Gastrocnemius medialis (tissue), 4 donors: ENCODE measurements at regions not wholly inside any gene's neighbourhood (a gene's known extent, or its start where the extent isn't known, plus 50 kb on each side); places are given as distances from the start of the nearest gene placed in this dataset.

Source experiments
- CTCF ChIP-seq, 5 experiments: fragments of 450-650 bp in 3 of 5; fragments of 200-600 bp in 2 of 5; sonication (generic) in 2 of 5; IDR thresholded peaks in 4 of 5; conservative IDR thresholded peaks in 1 of 5; 1 replicate in 4 of 5; 2 replicates in 1 of 5; pipeline ENCODE4 v1.5.1; 2016 to 2019; ENCODE audit warnings: antibody characterized with exemption in 5 of 5, mild to moderate bottlenecking in 3 of 5, moderate library complexity in 3 of 5
- POLR2A ChIP-seq, 2 donors: fragments of 450-650 bp; IDR thresholded peaks; one replicate each; pipeline ENCODE4 v1.6.1; 2017; ENCODE audit warnings: antibody characterized with exemption in 2 of 2, mild to moderate bottlenecking in 2 of 2, moderate library complexity in 2 of 2

- TF ChIP-seq CTCF (IDR thresholded peaks at IDR 0.05 in 4 of 5, conservative IDR thresholded peaks at IDR 0.05 in 1 of 5) (no peak), POLR2A (IDR thresholded peaks at IDR 0.05) (no peak)
Measured at GRCh38 chr15:26472661-26473060, 300.2 kb downstream of the GABRB3 start.
